Transverse colon (tissue), 4 donors: ENCODE measurements at regions not wholly inside any gene's neighbourhood (a gene's known extent, or its start where the extent isn't known, plus 50 kb on each side); places are given as distances from the start of the nearest gene placed in this dataset.

Experiments
- DNase-seq: peaks from one replicate; pipeline ENCODE4 v3.0.0-alpha.2; 2019
- H3K27ac ChIP-seq, 4 donors: fragments of 200-600 bp; sonication (generic); 2 replicates each; pipeline ENCODE4 v1.5.1; 2016 to 2018; ENCODE audit warnings: inconsistent platforms in 4 of 4
- H3K27me3 ChIP-seq: fragments of 200-600 bp; sonication (generic); 2 replicates; pipeline ENCODE4 v1.5.1; 2017; ENCODE audit warnings: inconsistent platforms
- H3K36me3 ChIP-seq, 4 donors: fragments of 200-600 bp; sonication (generic); 2 replicates each; pipeline ENCODE4 v1.5.1; 2017 to 2019; ENCODE audit warnings: inconsistent platforms in 4 of 4
- H3K4me1 ChIP-seq, 4 donors: fragments of 200-600 bp; sonication (generic); 2 replicates each; pipeline ENCODE4 v1.5.1; 2017 to 2020; ENCODE audit warnings: inconsistent platforms in 4 of 4
- H3K4me3 ChIP-seq, 4 donors: fragments of 200-600 bp; sonication (generic); 1 replicate in 1 of 4; 2 replicates in 3 of 4; pipeline versions ENCODE4 v1.5.1 to v1.6.1; 2017 to 2019; ENCODE audit warnings: inconsistent platforms in 4 of 4
- H3K9me3 ChIP-seq, 2 donors: fragments of 200-600 bp; sonication (generic); 2 replicates each; pipeline ENCODE4 v1.5.1; 2017 to 2019; ENCODE audit warnings: inconsistent platforms in 2 of 2
- CTCF ChIP-seq, 5 experiments: fragments of 200-600 bp in 3 of 5; fragments of 450-650 bp in 2 of 5; sonication (generic) in 3 of 5; IDR thresholded peaks; 1 replicate in 2 of 5; 2 replicates in 3 of 5; pipeline ENCODE4 v1.5.1; 2016 to 2017; ENCODE audit warnings: antibody characterized with exemption in 5 of 5, inconsistent platforms in 3 of 5, mild to moderate bottlenecking in 2 of 5, moderate library complexity in 1 of 5
- EP300 ChIP-seq: sonication (generic); formaldehyde crosslinking; IDR thresholded peaks from one replicate; pipeline ENCODE4 v1.6.1; 2017; ENCODE audit warnings: antibody characterized with exemption, low read depth
- POLR2A ChIP-seq: fragments of 450-650 bp; IDR thresholded peaks from one replicate; pipeline ENCODE4 v1.6.1; 2016; ENCODE audit warnings: antibody characterized with exemption, mild to moderate bottlenecking, moderate library complexity
- POLR2AphosphoS5 ChIP-seq, 3 donors: sonication (generic); formaldehyde crosslinking; IDR thresholded peaks; one replicate each; pipeline ENCODE4 v1.6.1; 2016; ENCODE audit warnings: antibody characterized with exemption in 3 of 3
- WGBS, 2 donors: methylation state at CpG; one replicate each; pipeline ENCODE4 v1.1.5; 2018; ENCODE audit warnings: low coverage in 1 of 2; 5-methylcytosine and 5-hydroxymethylcytosine counted together
- in situ Hi-C, 4 donors: fragments of 200-750 bp; cut with MboI; loops; one replicate each; pipeline versions ENCODE4 v1.15.0 to v1.15.1; 2017; ENCODE audit warnings: low sequenced_read_pairs in 3 of 4, low pct_ligation_motif_present in 1 of 4, low pct_unique_long_range_greater_than_20kb in 1 of 4
- intact Hi-C: fragments of 100-400 bp; cut with DNase I; formaldehyde crosslinking; loops from one replicate; pipeline ENCODE4 v1.15.1; 2023; ENCODE audit warnings: low total_unique reads

- H3K4me1 ChIP-seq = no peaks in the 10 kb centered on the region
- in situ Hi-C loops (no loop called here), intact Hi-C loops (no loop called here)
- H3K4me3 ChIP-seq = no peak overlapping the region
- no peaks in the 10 kb centered on the region for H3K27me3 ChIP-seq
- H3K36me3 ChIP-seq = no peaks in the 10 kb centered on the region
- 84 to 92% methylated on average over 3 of the region's 3 CpGs for WGBS, 2 donors
- H3K27ac ChIP-seq = no peak overlapping the region
- no peak for DNase-seq
- TF ChIP-seq CTCF (IDR thresholded peaks at IDR 0.05) (no peak), POLR2AphosphoS5 (IDR thresholded peaks at IDR 0.05) (no peak), POLR2A (no peak), EP300 (no peak)
- no peaks in the 10 kb centered on the region for H3K9me3 ChIP-seq
These were observed 94.2 kb upstream of the CADM1 start for GRCh38 chr11:115598257-115598901.

- intact Hi-C loops (no loop called here), in situ Hi-C loops (no loop called here)
- H3K9me3 ChIP-seq = no peaks in the 10 kb centered on the region
- no peak overlapping the region for H3K27ac ChIP-seq
- no peak overlapping the region for H3K4me3 ChIP-seq
- H3K36me3 ChIP-seq = no peaks in the 10 kb centered on the region
- 91% methylated on average over 3 of the region's 3 CpGs; no CpG with 5 or more reads in 1 of the 2 donors for WGBS, 2 donors
- no peak for TF ChIP-seq POLR2A
- no peak for TF ChIP-seq POLR2AphosphoS5 (IDR thresholded peaks at IDR 0.05)
- no peak for TF ChIP-seq CTCF (IDR thresholded peaks at IDR 0.05)
- no peak for TF ChIP-seq EP300
- no peaks in the 10 kb centered on the region for H3K27me3 ChIP-seq
- H3K4me1 ChIP-seq = no peaks in the 10 kb centered on the region
- no peak for DNase-seq
These were observed 87.2 kb upstream of the CADM1 start for GRCh38 chr11:115591380-115591779.

- 48 to 54% methylated on average over 3 to 7 of the region's 7 CpGs for WGBS, 2 donors
- H3K4me3 ChIP-seq = no peak overlapping the region
- intact Hi-C loops (no loop called here), in situ Hi-C loops (no loop called here)
- H3K4me1 ChIP-seq = no peaks in the 10 kb centered on the region
- no peak for DNase-seq
- no peak overlapping the region for H3K27ac ChIP-seq
- H3K36me3 ChIP-seq = no peaks in the 10 kb centered on the region
- TF ChIP-seq EP300 (no peak), POLR2A (no peak), CTCF (IDR thresholded peaks at IDR 0.05) (no peak), POLR2AphosphoS5 (IDR thresholded peaks at IDR 0.05) (no peak)
- H3K9me3 ChIP-seq = no peaks in the 10 kb centered on the region
- H3K27me3 ChIP-seq = no peaks in the 10 kb centered on the region
These were observed 86.0 kb upstream of the CADM1 start for GRCh38 chr11:115590254-115590653.

- in situ Hi-C loops = no loop called here
- WGBS, 2 donors = 83 to 90% methylated on average over 1 to 3 of the region's 3 CpGs
- TF ChIP-seq EP300 (no peak), POLR2AphosphoS5 (IDR thresholded peaks at IDR 0.05) (no peak), POLR2A (no peak), CTCF (IDR thresholded peaks at IDR 0.05) (no peak)
These were observed 83.6 kb upstream of the CADM1 start for GRCh38 chr11:115587718-115588342.

More at GRCh38 chr11:115587718-115588342, 83.6 kb upstream of the CADM1 start:
- Histone ChIP-seq H3K4me1 (no peaks in the 10 kb centered on the region), H3K4me3 (no peak overlapping the region), H3K27me3 (no peaks in the 10 kb centered on the region), H3K36me3 (no peaks in the 10 kb centered on the region), H3K9me3 (no peaks in the 10 kb centered on the region), H3K27ac (no peak overlapping the region)
- intact Hi-C loops = no loop called here
- DNase-seq = no peak
